Vagina (tissue), 2 donors: ENCODE measurements at regions not wholly inside any gene's neighbourhood (a gene's known extent, or its start where the extent isn't known, plus 50 kb on each side); places are given as distances from the start of the nearest gene placed in this dataset.

Experiments
- CTCF ChIP-seq, 3 experiments: fragments of 450-650 bp in 2 of 3; fragments of 200-600 bp in 1 of 3; sonication (generic) in 1 of 3; IDR thresholded peaks; one replicate each; pipeline ENCODE4 v1.5.1; 2017 to 2019; ENCODE audit warnings: antibody characterized with exemption in 3 of 3, mild to moderate bottlenecking in 2 of 3, moderate library complexity in 2 of 3
- POLR2A ChIP-seq, 2 donors: fragments of 450-650 bp; IDR thresholded peaks; one replicate each; pipeline ENCODE4 v1.6.1; 2017; ENCODE audit warnings: antibody characterized with exemption in 2 of 2, mild to moderate bottlenecking in 2 of 2, moderate library complexity in 2 of 2
- POLR2AphosphoS5 ChIP-seq, 2 donors: sonication (generic); formaldehyde crosslinking; IDR thresholded peaks; one replicate each; pipeline ENCODE4 v1.9.0; 2017; ENCODE audit warnings: antibody characterized with exemption in 2 of 2, mild to moderate bottlenecking in 2 of 2, low read depth in 1 of 2; ENCODE audit not compliant: insufficient read depth in 1 of 2

- TF ChIP-seq CTCF (IDR thresholded peaks at IDR 0.05) (no peak), POLR2A (IDR thresholded peaks at IDR 0.05) (no peak), POLR2AphosphoS5 (IDR thresholded peaks at IDR 0.05; ENCODE audit: insufficient read depth in 1 of 2, low read depth in 1 of 2) (no peak)
Measured at GRCh38 chrX:151801980-151802379, 67.4 kb downstream of the CNGA2 start.
